Breast epithelium (tissue), 3 donors: ENCODE measurements at regions not wholly inside any gene's neighbourhood (a gene's known extent, or its start where the extent isn't known, plus 50 kb on each side); places are given as distances from the start of the nearest gene placed in this dataset.

Experiments used
- CTCF ChIP-seq, 3 donors: fragments of 450-650 bp; IDR thresholded peaks; one replicate each; pipeline ENCODE4 v1.5.1; 2016 to 2017; ENCODE audit warnings: antibody characterized with exemption in 3 of 3, mild to moderate bottlenecking in 3 of 3, moderate library complexity in 3 of 3
- POLR2A ChIP-seq: fragments of 450-650 bp; IDR thresholded peaks from one replicate; pipeline ENCODE4 v1.6.1; 2016; ENCODE audit warnings: antibody characterized with exemption, mild to moderate bottlenecking, moderate library complexity

GRCh38 chr3:56998076-56998529, 62.4 kb upstream of the SPATA12 start:
- TF ChIP-seq CTCF (IDR thresholded peaks at IDR 0.05) (no peak), POLR2A (no peak)
